Breast epithelium (tissue), 3 donors: ENCODE measurements at regions not wholly inside any gene's neighbourhood (a gene's known extent, or its start where the extent isn't known, plus 50 kb on each side); places are given as distances from the start of the nearest gene placed in this dataset.

Source experiments
- POLR2A ChIP-seq: fragments of 450-650 bp; IDR thresholded peaks from one replicate; pipeline ENCODE4 v1.6.1; 2016; ENCODE audit warnings: antibody characterized with exemption, mild to moderate bottlenecking, moderate library complexity
- TF ChIP-seq, protein P1 (sequence below), 3 donors: fragments of 450-650 bp; IDR thresholded peaks; one replicate each; pipeline ENCODE4 v1.5.1; 2016 to 2017; ENCODE audit warnings: antibody characterized with exemption in 3 of 3, mild to moderate bottlenecking in 3 of 3, moderate library complexity in 3 of 3

DNA sequence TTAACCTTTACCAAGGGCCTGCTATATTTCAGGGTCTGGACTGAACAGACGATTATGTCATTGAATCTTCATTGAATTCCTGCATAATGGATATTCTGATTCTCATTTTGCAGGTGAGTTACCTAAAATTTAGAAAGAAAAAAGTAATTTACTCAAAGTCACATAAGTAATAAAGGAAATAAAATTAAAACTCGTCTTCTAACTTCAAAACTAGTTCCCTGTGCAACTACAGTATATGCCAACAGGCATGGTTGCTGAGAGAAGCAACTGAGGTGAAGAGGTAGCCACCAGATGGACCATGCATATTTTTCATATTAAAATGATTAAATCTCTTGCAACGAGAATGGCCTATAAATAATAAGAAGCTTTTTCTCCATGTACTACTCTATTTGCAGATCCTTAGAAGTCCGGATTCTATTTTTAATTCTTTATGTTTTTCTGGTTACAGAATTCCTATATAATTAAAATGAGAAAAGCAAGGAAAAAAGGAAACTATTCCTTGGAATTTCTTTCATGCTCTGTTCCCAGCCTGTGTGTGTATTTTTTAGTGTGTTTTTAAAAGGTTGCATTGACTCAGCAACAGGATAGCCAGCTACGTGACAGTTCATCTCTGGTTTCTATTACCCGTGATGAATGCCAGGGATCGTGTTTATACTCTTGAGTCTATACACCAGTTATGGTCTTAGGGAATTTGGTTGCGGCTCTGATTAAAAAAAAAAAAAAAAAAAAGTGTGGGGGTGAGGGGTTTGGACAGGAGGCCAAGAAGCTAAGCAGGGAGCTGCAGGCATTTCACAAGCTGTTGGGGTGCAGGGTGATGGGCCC is 186.8 kb downstream of the ETS1 start:
- TF ChIP-seq, protein P1, sequence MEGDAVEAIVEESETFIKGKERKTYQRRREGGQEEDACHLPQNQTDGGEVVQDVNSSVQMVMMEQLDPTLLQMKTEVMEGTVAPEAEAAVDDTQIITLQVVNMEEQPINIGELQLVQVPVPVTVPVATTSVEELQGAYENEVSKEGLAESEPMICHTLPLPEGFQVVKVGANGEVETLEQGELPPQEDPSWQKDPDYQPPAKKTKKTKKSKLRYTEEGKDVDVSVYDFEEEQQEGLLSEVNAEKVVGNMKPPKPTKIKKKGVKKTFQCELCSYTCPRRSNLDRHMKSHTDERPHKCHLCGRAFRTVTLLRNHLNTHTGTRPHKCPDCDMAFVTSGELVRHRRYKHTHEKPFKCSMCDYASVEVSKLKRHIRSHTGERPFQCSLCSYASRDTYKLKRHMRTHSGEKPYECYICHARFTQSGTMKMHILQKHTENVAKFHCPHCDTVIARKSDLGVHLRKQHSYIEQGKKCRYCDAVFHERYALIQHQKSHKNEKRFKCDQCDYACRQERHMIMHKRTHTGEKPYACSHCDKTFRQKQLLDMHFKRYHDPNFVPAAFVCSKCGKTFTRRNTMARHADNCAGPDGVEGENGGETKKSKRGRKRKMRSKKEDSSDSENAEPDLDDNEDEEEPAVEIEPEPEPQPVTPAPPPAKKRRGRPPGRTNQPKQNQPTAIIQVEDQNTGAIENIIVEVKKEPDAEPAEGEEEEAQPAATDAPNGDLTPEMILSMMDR (IDR thresholded peaks at IDR 0.05): no peak
- no peak for TF ChIP-seq POLR2A
